PC-3 (cell line): ENCODE measurements at regions not wholly inside any gene's neighbourhood (a gene's known extent, or its start where the extent isn't known, plus 50 kb on each side); places are given as distances from the start of the nearest gene placed in this dataset.

Experiments used
- ATAC-seq: fragments of 200-7000 bp; cut with Tn5 transposase; 2 replicates; pipeline ENCODE4 v1.9.1; 2020; ENCODE audit warnings: mild to moderate bottlenecking, moderate library complexity
- BruUV-seq: library from RNA; stranded (reverse); fragments of 400-500 nt; replicated peaks from 2 replicates; lab custom pipeline; 2021; lab: Mats Ljungman, UMichigan
- CTCF ChIA-PET: fragments of 300-600 bp; sonication (Branson Sonifier 250); formaldehyde crosslinking; loops from one replicate; lab custom pipeline; 2022; ENCODE audit warnings: antibody characterized with exemption; lab: Charles Lee
- POLR2A ChIA-PET: fragments of 300-600 bp; sonication (Branson Sonifier 250); formaldehyde crosslinking; loops from one replicate; lab custom pipeline; 2022; ENCODE audit warnings: antibody characterized with exemption; ENCODE audit not compliant: unreplicated experiment; lab: Charles Lee
- DNase-seq: peaks from one replicate; pipeline ENCODE4 v3.0.0-alpha.2; 2015
- H2AFZ ChIP-seq: fragments of 300-600 bp; sonication (generic); 2 replicates; pipeline ENCODE4 v1.6.0; 2016; ENCODE audit warnings: antibody characterized with exemption, low read length
- H3F3A ChIP-seq: fragments of 300-600 bp; sonication (generic); one replicate; pipeline ENCODE4 v1.6.0; 2017; ENCODE audit warnings: antibody characterized with exemption, low read length, control low read depth, mild to moderate bottlenecking; ENCODE audit not compliant: unreplicated experiment
- H3K27ac ChIP-seq: fragments of 300-600 bp; sonication (generic); 2 replicates; pipeline ENCODE4 v1.5.1; 2016; ENCODE audit warnings: mild to moderate bottlenecking, low read length
- H3K27me3 ChIP-seq: fragments of 300-600 bp; sonication (generic); 2 replicates; pipeline ENCODE4 v1.6.1; 2016; ENCODE audit warnings: low read length, mixed read lengths
- H3K36me3 ChIP-seq: fragments of 300-600 bp; sonication (generic); 2 replicates; pipeline ENCODE4 v1.6.1; 2016; ENCODE audit warnings: low read depth, mixed run types, low read length, mixed read lengths
- H3K4me1 ChIP-seq: fragments of 300-600 bp; sonication (generic); 2 replicates; pipeline ENCODE4 v1.5.1; 2016; ENCODE audit warnings: low read length; ENCODE audit not compliant: insufficient read depth
- H3K4me2 ChIP-seq: fragments of 300-600 bp; sonication (generic); 2 replicates; pipeline ENCODE4 v1.6.0; 2016; ENCODE audit warnings: low read length
- H3K4me3 ChIP-seq: fragments of 300-600 bp; sonication (generic); 2 replicates; pipeline ENCODE4 v1.5.1; 2016; ENCODE audit warnings: mild to moderate bottlenecking, low read length, mixed read lengths
- H3K79me2 ChIP-seq: fragments of 300-600 bp; sonication (generic); 2 replicates; pipeline ENCODE4 v1.6.1; 2017; ENCODE audit warnings: low read length, mixed read lengths
- H3K9ac ChIP-seq: fragments of 300-600 bp; sonication (generic); 2 replicates; pipeline ENCODE4 v1.6.0; 2016; ENCODE audit warnings: mild to moderate bottlenecking, low read length
- H3K9me2 ChIP-seq: fragments of 300-600 bp; sonication (generic); replicated peaks from 2 replicates; pipeline ENCODE4 v1.6.1; 2016; ENCODE audit warnings: mixed run types, low read length, mixed read lengths
- H3K9me3 ChIP-seq: fragments of 300-600 bp; sonication (generic); 2 replicates; pipeline ENCODE4 v1.6.1; 2016; ENCODE audit warnings: low read length, mixed read lengths
- H4K20me1 ChIP-seq: fragments of 300-600 bp; sonication (generic); 2 replicates; pipeline ENCODE4 v1.6.1; 2016; ENCODE audit warnings: low read length, mixed read lengths
- EZH2 ChIP-seq: fragments of 300-600 bp; sonication (generic); IDR thresholded peaks from one replicate; pipeline ENCODE4 v1.6.1; 2017; ENCODE audit warnings: antibody characterized with exemption, mild to moderate bottlenecking, low read length; ENCODE audit not compliant: unreplicated experiment
- EZH2phosphoT487 ChIP-seq: fragments of 300-600 bp; sonication (generic); IDR thresholded peaks from 2 replicates; pipeline ENCODE4 v1.6.1; 2018; ENCODE audit warnings: mild to moderate bottlenecking, antibody characterized with exemption, low read length, borderline replicate concordance
- intact Hi-C: fragments of 100-400 bp; cut with micrococcal nuclease; formaldehyde crosslinking; loops from 2 replicates; pipeline ENCODE4 v1.9.0; 2023
- TF ChIP-seq, protein P1 (sequence below): fragments of 300-600 bp; sonication (generic); conservative IDR thresholded peaks from 2 replicates; pipeline ENCODE4 v1.5.1; 2017; ENCODE audit warnings: antibody characterized with exemption, low read depth, mild to moderate bottlenecking, low read length

DNA sequence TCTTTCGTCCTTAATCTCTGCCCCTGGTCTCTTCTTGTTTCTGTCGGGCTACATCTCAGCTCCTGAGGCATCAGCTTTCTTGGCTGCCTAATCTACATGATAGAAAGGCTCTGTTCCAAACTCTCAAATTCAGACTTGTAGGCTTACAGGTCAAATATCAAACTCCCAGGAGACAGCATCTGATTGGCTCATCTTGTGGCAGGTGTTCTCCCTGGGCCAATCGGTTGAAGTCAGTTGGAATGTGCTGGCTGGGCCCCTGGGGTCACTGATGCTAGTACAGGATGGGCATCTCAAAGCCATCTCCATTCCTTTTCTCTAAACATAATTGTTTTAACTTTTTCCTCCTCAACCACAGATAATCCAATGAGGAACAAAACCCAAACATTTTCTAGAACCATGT is 198.7 kb downstream of the CNTN3 start:
- H3K79me2 ChIP-seq: no peaks in the 10 kb centered on the region
- H3K27ac ChIP-seq: no peak overlapping the region

DNA sequence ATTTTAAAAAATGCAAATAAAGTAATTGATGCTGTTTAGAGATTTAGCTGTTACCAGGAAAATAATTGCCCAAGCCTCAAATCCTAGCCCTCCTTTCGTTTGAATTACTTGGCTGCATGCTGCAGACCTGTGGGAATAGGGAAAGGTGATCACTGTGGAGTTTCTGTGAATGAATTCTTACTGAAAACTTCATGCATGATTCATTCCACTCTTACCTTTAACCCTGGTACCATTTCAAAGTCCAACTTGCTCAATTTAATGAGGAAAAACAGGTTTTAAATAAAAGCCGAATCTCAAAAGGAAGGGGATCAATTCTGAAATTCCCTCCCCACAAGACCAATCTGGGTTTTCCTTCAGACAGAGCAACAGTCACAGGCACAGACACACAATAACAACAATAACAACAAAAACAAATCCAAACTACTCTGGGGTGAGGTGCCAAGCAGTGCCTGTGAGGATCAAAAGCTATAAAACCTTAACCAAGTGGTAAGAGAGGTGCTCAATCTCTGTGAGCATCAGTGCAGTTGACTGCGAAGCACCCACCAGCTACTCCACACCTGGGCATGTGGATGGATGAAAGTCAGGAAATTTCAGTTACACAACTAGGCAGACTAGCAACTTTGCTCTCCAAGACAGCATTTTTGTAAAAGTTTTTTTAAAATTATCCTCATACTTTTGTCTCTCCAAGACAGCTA is 200.8 kb downstream of the CNTN3 start:
- Histone ChIP-seq H3K9ac (no peak overlapping the region), H2AFZ (no peak overlapping the region), H3K36me3 (no peaks in the 10 kb centered on the region), H3K79me2 (no peaks in the 10 kb centered on the region), H3K4me3 (no peak overlapping the region), H3K4me1 (no peaks in the 10 kb centered on the region), H3K9me3 (peaks cover 40% of the 10 kb centered on the region), H3K27ac (no peak overlapping the region), H4K20me1 (no peaks in the 10 kb centered on the region), H3K4me2 (no peak overlapping the region), H3K27me3 (no peaks in the 10 kb centered on the region), H3K9me2 (no peaks in the 10 kb centered on the region), H3F3A (no peaks in the 10 kb centered on the region)
- TF ChIP-seq EZH2: no peak
- no peak for TF ChIP-seq EZH2phosphoT487
- TF ChIP-seq, protein P1, sequence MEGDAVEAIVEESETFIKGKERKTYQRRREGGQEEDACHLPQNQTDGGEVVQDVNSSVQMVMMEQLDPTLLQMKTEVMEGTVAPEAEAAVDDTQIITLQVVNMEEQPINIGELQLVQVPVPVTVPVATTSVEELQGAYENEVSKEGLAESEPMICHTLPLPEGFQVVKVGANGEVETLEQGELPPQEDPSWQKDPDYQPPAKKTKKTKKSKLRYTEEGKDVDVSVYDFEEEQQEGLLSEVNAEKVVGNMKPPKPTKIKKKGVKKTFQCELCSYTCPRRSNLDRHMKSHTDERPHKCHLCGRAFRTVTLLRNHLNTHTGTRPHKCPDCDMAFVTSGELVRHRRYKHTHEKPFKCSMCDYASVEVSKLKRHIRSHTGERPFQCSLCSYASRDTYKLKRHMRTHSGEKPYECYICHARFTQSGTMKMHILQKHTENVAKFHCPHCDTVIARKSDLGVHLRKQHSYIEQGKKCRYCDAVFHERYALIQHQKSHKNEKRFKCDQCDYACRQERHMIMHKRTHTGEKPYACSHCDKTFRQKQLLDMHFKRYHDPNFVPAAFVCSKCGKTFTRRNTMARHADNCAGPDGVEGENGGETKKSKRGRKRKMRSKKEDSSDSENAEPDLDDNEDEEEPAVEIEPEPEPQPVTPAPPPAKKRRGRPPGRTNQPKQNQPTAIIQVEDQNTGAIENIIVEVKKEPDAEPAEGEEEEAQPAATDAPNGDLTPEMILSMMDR: no peak
- intact Hi-C loops: no loop called here
- ATAC-seq (no peak), DNase-seq (no peak)
- POLR2A ChIA-PET: no interaction called here
- BruUV-seq: no TSS peak
- CTCF ChIA-PET: no interaction called here

More for the DNA sequence above, 198.7 kb downstream of the CNTN3 start:
- intact Hi-C loops: no loop called here
- Histone ChIP-seq H3K27me3 (no peaks in the 10 kb centered on the region), H2AFZ (no peak overlapping the region), H3F3A (no peaks in the 10 kb centered on the region), H3K4me1 (no peaks in the 10 kb centered on the region), H3K9me2 (no peaks in the 10 kb centered on the region), H3K9me3 (peaks cover 33% of the 10 kb centered on the region), H4K20me1 (no peaks in the 10 kb centered on the region), H3K36me3 (no peaks in the 10 kb centered on the region), H3K4me3 (no peak overlapping the region), H3K4me2 (no peak overlapping the region), H3K9ac (no peak overlapping the region)
- ATAC-seq (no peak), DNase-seq (no peak)
- POLR2A ChIA-PET: no interaction called here
- CTCF ChIA-PET: no interaction called here
- no TSS peak for BruUV-seq
- TF ChIP-seq EZH2phosphoT487 (no peak), EZH2 (no peak)
- TF ChIP-seq, protein P1: no peak

DNA sequence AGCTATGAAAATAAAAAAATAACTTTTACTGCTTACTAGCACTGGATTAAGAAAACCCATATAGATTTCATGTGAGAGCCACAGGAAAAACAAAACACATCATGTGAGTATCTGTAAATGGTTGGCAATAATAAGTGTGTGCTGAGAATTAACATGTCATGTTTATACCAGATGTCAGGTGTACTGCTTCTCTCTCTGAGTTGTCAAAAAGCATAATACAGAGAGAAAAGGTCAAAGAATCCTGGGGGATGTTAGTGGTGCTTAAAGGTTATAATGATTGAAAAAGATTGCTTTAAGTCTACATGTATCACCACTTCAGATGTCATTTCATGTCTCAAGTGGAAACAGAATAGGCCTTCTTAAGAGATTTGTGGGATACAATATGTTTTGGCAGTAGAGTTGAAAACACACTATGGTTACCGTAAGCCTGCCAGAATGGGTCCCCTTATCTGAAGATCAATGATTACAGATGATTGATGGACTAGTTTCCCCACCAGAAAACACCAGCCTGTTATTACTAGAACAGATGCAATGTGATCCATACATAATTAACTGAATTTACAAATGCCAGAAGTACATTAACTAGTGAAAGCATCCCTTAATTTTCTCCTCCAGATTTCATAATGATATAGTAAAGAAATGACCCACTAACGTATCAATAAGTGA is 204.1 kb downstream of the CNTN3 start:
- no peaks in the 10 kb centered on the region for H3K27me3 ChIP-seq
- intact Hi-C loops: no loop called here
- TF ChIP-seq, protein P1: no peak
- TF ChIP-seq EZH2phosphoT487: no peak
- TF ChIP-seq EZH2: no peak
- no peak overlapping the region for H3K4me3 ChIP-seq
- H3K9ac ChIP-seq: no peak overlapping the region
- no peak overlapping the region for H3K4me2 ChIP-seq
- no peak overlapping the region for H2AFZ ChIP-seq
- no peak overlapping the region for H3K27ac ChIP-seq
- no peaks in the 10 kb centered on the region for H4K20me1 ChIP-seq
- ChIA-PET POLR2A (no interaction called here), CTCF (no interaction called here)
- no peak for ATAC-seq
- H3F3A ChIP-seq: no peaks in the 10 kb centered on the region
- peaks cover 59% of the 10 kb centered on the region for H3K9me3 ChIP-seq
- no peak for DNase-seq
- H3K79me2 ChIP-seq: no peaks in the 10 kb centered on the region
- H3K36me3 ChIP-seq: no peaks in the 10 kb centered on the region
- H3K4me1 ChIP-seq: no peaks in the 10 kb centered on the region
- H3K9me2 ChIP-seq: no peaks in the 10 kb centered on the region
- no TSS peak for BruUV-seq
